SK-N-SH (cell line): ENCODE measurements at regions not wholly inside any gene's neighbourhood (a gene's known extent, or its start where the extent isn't known, plus 50 kb on each side); places are given as distances from the start of the nearest gene placed in this dataset.

Source experiments
- CTCF ChIA-PET: fragments of 300-600, 350-600 bp; formaldehyde crosslinking; extraction: SDS; loops from one replicate; lab custom pipeline; 2021; lab: Yijun Ruan, JAX
- POLR2A ChIA-PET: fragments of 350-600 bp; sonication (Branson Sonifier 250); formaldehyde crosslinking; extraction: SDS; loops from one replicate; lab custom pipeline; 2020; ENCODE audit warnings: antibody characterized with exemption, inconsistent platforms; lab: Yijun Ruan, JAX
- DNase-seq: peaks from one replicate; pipeline ENCODE4 v3.0.0; 2012
- H2AFZ ChIP-seq: fragments of 200-600 bp; sonication (generic); 2 replicates; pipeline ENCODE4 v1.8.1; 2016; ENCODE audit warnings: antibody characterized with exemption, mild to moderate bottlenecking, low read depth
- H3F3A ChIP-seq: fragments of 200-600 bp; sonication (generic); replicated peaks from 2 replicates; pipeline ENCODE3; 2016; ENCODE audit warnings: antibody characterized with exemption, mild to moderate bottlenecking; ENCODE audit not compliant: insufficient read depth
- H3K27ac ChIP-seq, 2 experiments: fragments of 200-500 bp in 1 of 2; fragments of 200-600 bp in 1 of 2; sonication (Bioruptor generic) in 1 of 2; sonication (generic), shearing (Covaris generic) in 1 of 2; 2 replicates each; pipeline versions ENCODE4 v1.5.1 to v1.6.1; 2014 to 2016; ENCODE audit warnings: low read depth in 2 of 2, inconsistent platforms in 1 of 2, low read length in 1 of 2, mild to moderate bottlenecking in 1 of 2, mixed read lengths in 1 of 2
- H3K27me3 ChIP-seq: fragments of 200-600 bp; sonication (generic), shearing (Covaris generic); 2 replicates; pipeline ENCODE4 v1.6.1; 2016; ENCODE audit warnings: mixed run types; ENCODE audit not compliant: insufficient read depth
- H3K36me3 ChIP-seq, 2 experiments: fragments of 200-500 bp in 1 of 2; fragments of 200-600 bp in 1 of 2; sonication (Bioruptor generic) in 1 of 2; sonication (generic) in 1 of 2; replicated peaks in 1 of 2; 2 replicates each; pipeline versions ENCODE3 to v1.5.1; 2014 to 2016; ENCODE audit warnings: low read length in 1 of 2, mild to moderate bottlenecking in 1 of 2; ENCODE audit not compliant: insufficient read depth in 2 of 2, control insufficient read depth in 1 of 2
- H3K4me1 ChIP-seq, 2 experiments: fragments of 200-500 bp in 1 of 2; fragments of 200-600 bp in 1 of 2; sonication (Bioruptor generic) in 1 of 2; sonication (generic), shearing (Covaris generic) in 1 of 2; 2 replicates each; pipeline versions ENCODE4 v1.5.1 to v1.6.1; 2014 to 2016; ENCODE audit warnings: low read depth in 1 of 2, low read length in 1 of 2, mixed run types in 1 of 2; ENCODE audit not compliant: insufficient read depth in 2 of 2, control insufficient read depth in 1 of 2
- H3K4me2 ChIP-seq: fragments of 200-600 bp; sonication (generic), shearing (Covaris generic); 2 replicates; pipeline ENCODE4 v1.6.1; 2017; ENCODE audit warnings: mixed run types
- H3K4me3 ChIP-seq, 2 experiments: fragments of 200-500 bp in 1 of 2; fragments of 200-600 bp in 1 of 2; sonication (Bioruptor generic) in 1 of 2; sonication (generic), shearing (Covaris generic) in 1 of 2; 2 replicates each; pipeline versions ENCODE4 v1.5.1 to v1.8.1; 2014 to 2016; ENCODE audit warnings: low read depth in 2 of 2, inconsistent platforms in 1 of 2, low read length in 1 of 2, mild to moderate bottlenecking in 1 of 2, mixed read lengths in 1 of 2, moderate library complexity in 1 of 2
- H3K79me2 ChIP-seq: fragments of 200-600 bp; sonication (generic); 2 replicates; pipeline ENCODE4 v1.8.1; 2017; ENCODE audit warnings: mild to moderate bottlenecking; ENCODE audit not compliant: insufficient read depth
- H3K9ac ChIP-seq: fragments of 200-600 bp; sonication (generic); 2 replicates; pipeline ENCODE4 v1.6.1; 2017; ENCODE audit warnings: mixed run types
- H3K9me2 ChIP-seq: fragments of 200-600 bp; sonication (generic); 2 replicates; pipeline ENCODE4 v1.6.1; 2017; ENCODE audit warnings: mixed run types
- H3K9me3 ChIP-seq: fragments of 200-600 bp; sonication (generic); 2 replicates; pipeline ENCODE4 v1.6.1; 2017; ENCODE audit warnings: mixed run types, mild to moderate bottlenecking, moderate library complexity
- H4K20me1 ChIP-seq: fragments of 200-600 bp; sonication (generic); 2 replicates; pipeline ENCODE4 v1.6.1; 2017; ENCODE audit warnings: mild to moderate bottlenecking, mixed run types; ENCODE audit not compliant: insufficient read depth
- EP300 ChIP-seq, 2 experiments: IDR thresholded peaks; 2 replicates each; pipeline versions ENCODE4 v1.4.0 to v1.6.1; 2012; ENCODE audit warnings: borderline replicate concordance in 1 of 2, low read depth in 1 of 2, low read length in 1 of 2
- MXI1 ChIP-seq: IDR thresholded peaks from 2 replicates; pipeline ENCODE4 v1.6.1; 2012; ENCODE audit warnings: mild to moderate bottlenecking, low read depth, low read length, improper control_type of control experiment
- POLR2AphosphoS5 ChIP-seq: IDR thresholded peaks from 2 replicates; pipeline ENCODE4 v1.6.1; 2012; ENCODE audit warnings: low read depth, low read length
- RAD21 ChIP-seq: IDR thresholded peaks from 2 replicates; pipeline ENCODE4 v1.6.1; 2012; ENCODE audit warnings: mild to moderate bottlenecking, low read length
- RXRA ChIP-seq: IDR thresholded peaks from 2 replicates; pipeline ENCODE4 v1.4.0; 2012; ENCODE audit warnings: low read depth, mild to moderate bottlenecking, borderline replicate concordance
- SMC3 ChIP-seq: IDR thresholded peaks from 2 replicates; pipeline ENCODE4 v1.6.1; 2012; ENCODE audit warnings: low read depth, low read length, improper control_type of control experiment
- WGBS: methylation state at CpG from one replicate; pipeline ENCODE4 v1.1.6; 2017; ENCODE audit warnings: low lambda C conversion rate; 5-methylcytosine and 5-hydroxymethylcytosine counted together
- TF ChIP-seq, protein P1 (sequence below): IDR thresholded peaks from 2 replicates; pipeline ENCODE4 v1.6.1; 2012; ENCODE audit warnings: mild to moderate bottlenecking, low read depth, low read length, moderate library complexity
- TF ChIP-seq, protein P2 (sequence below): IDR thresholded peaks from 2 replicates; pipeline ENCODE4 v1.4.0; 2012; ENCODE audit warnings: low read depth, borderline replicate concordance
- TF ChIP-seq, protein P3 (sequence below): IDR thresholded peaks from 2 replicates; pipeline ENCODE4 v1.4.0; 2012; ENCODE audit warnings: low read depth, borderline replicate concordance
- TF ChIP-seq, protein P4 (sequence below): IDR thresholded peaks from 2 replicates; pipeline ENCODE4 v1.4.0; 2012; ENCODE audit warnings: low read depth

DNA sequence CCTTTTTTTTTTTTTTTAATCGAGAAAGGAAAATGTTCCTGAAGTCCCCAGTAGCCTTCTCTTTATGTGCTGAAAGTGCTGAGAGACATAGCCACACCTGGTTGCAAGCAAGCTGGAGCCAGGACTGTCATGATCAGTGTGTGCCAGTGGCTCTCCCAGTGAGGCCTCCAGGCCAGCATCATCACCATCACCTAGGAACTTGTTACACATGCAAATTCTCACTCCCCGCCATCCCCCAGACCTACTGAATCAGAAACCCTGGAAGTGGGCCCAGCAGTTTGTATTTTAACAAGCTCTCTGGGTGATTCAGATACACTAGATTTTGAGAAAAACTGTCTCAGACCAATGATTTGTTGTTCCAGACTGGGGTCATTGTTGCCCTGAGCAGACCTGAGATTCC, 181.9 kb upstream of the GLRA1 start:
- ChIA-PET POLR2A (no interaction called here), CTCF (no interaction called here)
- DNase-seq: no peak
- TF ChIP-seq, protein P1, sequence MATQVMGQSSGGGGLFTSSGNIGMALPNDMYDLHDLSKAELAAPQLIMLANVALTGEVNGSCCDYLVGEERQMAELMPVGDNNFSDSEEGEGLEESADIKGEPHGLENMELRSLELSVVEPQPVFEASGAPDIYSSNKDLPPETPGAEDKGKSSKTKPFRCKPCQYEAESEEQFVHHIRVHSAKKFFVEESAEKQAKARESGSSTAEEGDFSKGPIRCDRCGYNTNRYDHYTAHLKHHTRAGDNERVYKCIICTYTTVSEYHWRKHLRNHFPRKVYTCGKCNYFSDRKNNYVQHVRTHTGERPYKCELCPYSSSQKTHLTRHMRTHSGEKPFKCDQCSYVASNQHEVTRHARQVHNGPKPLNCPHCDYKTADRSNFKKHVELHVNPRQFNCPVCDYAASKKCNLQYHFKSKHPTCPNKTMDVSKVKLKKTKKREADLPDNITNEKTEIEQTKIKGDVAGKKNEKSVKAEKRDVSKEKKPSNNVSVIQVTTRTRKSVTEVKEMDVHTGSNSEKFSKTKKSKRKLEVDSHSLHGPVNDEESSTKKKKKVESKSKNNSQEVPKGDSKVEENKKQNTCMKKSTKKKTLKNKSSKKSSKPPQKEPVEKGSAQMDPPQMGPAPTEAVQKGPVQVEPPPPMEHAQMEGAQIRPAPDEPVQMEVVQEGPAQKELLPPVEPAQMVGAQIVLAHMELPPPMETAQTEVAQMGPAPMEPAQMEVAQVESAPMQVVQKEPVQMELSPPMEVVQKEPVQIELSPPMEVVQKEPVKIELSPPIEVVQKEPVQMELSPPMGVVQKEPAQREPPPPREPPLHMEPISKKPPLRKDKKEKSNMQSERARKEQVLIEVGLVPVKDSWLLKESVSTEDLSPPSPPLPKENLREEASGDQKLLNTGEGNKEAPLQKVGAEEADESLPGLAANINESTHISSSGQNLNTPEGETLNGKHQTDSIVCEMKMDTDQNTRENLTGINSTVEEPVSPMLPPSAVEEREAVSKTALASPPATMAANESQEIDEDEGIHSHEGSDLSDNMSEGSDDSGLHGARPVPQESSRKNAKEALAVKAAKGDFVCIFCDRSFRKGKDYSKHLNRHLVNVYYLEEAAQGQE: no peak
- TF ChIP-seq RXRA (no peak), SMC3 (no peak), EP300 (IDR thresholded peaks at IDR 0.05; ENCODE audit: borderline replicate concordance in 1 of 2, low read depth in 1 of 2, low read length in 1 of 2) (no peak), RAD21 (no peak)
- TF ChIP-seq, protein P2, sequence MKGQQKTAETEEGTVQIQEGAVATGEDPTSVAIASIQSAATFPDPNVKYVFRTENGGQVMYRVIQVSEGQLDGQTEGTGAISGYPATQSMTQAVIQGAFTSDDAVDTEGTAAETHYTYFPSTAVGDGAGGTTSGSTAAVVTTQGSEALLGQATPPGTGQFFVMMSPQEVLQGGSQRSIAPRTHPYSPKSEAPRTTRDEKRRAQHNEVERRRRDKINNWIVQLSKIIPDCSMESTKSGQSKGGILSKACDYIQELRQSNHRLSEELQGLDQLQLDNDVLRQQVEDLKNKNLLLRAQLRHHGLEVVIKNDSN: no peak
- TF ChIP-seq, protein P3, sequence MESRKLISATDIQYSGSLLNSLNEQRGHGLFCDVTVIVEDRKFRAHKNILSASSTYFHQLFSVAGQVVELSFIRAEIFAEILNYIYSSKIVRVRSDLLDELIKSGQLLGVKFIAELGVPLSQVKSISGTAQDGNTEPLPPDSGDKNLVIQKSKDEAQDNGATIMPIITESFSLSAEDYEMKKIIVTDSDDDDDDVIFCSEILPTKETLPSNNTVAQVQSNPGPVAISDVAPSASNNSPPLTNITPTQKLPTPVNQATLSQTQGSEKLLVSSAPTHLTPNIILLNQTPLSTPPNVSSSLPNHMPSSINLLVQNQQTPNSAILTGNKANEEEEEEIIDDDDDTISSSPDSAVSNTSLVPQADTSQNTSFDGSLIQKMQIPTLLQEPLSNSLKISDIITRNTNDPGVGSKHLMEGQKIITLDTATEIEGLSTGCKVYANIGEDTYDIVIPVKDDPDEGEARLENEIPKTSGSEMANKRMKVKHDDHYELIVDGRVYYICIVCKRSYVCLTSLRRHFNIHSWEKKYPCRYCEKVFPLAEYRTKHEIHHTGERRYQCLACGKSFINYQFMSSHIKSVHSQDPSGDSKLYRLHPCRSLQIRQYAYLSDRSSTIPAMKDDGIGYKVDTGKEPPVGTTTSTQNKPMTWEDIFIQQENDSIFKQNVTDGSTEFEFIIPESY: no peak
- TF ChIP-seq, protein P4, sequence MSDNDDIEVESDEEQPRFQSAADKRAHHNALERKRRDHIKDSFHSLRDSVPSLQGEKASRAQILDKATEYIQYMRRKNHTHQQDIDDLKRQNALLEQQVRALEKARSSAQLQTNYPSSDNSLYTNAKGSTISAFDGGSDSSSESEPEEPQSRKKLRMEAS: no peak
- H3K9me3 ChIP-seq: no peaks in the 10 kb centered on the region
- no peak overlapping the region for H3K4me2 ChIP-seq
- H2AFZ ChIP-seq: no peak overlapping the region
- no peaks in the 10 kb centered on the region for H3F3A ChIP-seq
- no peaks in the 10 kb centered on the region for H4K20me1 ChIP-seq
- H3K4me3 ChIP-seq: no peak overlapping the region
- 7% methylated on average over 2 of the region's 2 CpGs for WGBS
- H3K4me1 ChIP-seq: no peaks in the 10 kb centered on the region
- H3K9me2 ChIP-seq: no peaks in the 10 kb centered on the region
- H3K27me3 ChIP-seq: no peaks in the 10 kb centered on the region
- H3K9ac ChIP-seq: no peak overlapping the region
- no peaks in the 10 kb centered on the region for H3K36me3 ChIP-seq
- H3K27ac ChIP-seq: no peak overlapping the region
- no peaks in the 10 kb centered on the region for H3K79me2 ChIP-seq

DNA sequence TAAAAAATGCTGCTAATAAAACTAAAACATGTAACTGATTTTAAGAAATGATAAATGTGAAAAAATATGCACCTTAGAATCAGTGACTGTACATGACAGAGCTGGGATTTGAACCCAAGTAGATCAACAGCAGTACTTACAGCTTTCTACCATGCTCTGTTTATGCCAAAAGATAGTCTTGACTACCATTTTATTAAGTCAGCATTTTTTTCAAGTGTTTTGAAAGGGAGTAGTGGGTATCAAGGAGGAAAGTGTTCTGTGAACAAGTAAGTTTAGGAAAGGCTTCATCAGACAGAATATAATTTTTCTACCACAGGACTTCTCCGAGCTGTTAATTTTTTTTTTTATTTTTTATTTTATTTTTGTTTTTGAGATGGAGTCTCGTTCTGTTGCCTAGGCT, 180.4 kb upstream of the GLRA1 start:
- 1% methylated on average over 2 of the region's 2 CpGs for WGBS
- TF ChIP-seq MXI1 (no peak), POLR2AphosphoS5 (no peak)
- Histone ChIP-seq H3K4me3 (no peak overlapping the region), H3K36me3 (no peaks in the 10 kb centered on the region), H3K27ac (no peak overlapping the region), H3K9me2 (no peaks in the 10 kb centered on the region), H3K9ac (no peak overlapping the region), H3K9me3 (no peaks in the 10 kb centered on the region), H3K79me2 (no peaks in the 10 kb centered on the region), H3K4me1 (no peaks in the 10 kb centered on the region), H3F3A (no peaks in the 10 kb centered on the region), H3K27me3 (no peaks in the 10 kb centered on the region), H2AFZ (no peak overlapping the region), H4K20me1 (no peaks in the 10 kb centered on the region), H3K4me2 (no peak overlapping the region)
- POLR2A ChIA-PET: interaction anchor here (0.6 kb wide), 1 partner anchor 350 kb away, joined by 4 read pairs; no protein-coding TSS in a partner anchor
- CTCF ChIA-PET: interaction anchor here (1.3 kb wide), 1 partner anchor 38 kb away, joined by 3 read pairs; no protein-coding TSS in a partner anchor
- DNase-seq: no peak
